ENCODE measurements at regions not wholly inside any gene's neighbourhood (a gene's known extent, or its start where the extent isn't known, plus 50 kb on each side); places are given as distances from the start of the nearest gene placed in this dataset.

- TF ChIP-seq, protein P1, sequence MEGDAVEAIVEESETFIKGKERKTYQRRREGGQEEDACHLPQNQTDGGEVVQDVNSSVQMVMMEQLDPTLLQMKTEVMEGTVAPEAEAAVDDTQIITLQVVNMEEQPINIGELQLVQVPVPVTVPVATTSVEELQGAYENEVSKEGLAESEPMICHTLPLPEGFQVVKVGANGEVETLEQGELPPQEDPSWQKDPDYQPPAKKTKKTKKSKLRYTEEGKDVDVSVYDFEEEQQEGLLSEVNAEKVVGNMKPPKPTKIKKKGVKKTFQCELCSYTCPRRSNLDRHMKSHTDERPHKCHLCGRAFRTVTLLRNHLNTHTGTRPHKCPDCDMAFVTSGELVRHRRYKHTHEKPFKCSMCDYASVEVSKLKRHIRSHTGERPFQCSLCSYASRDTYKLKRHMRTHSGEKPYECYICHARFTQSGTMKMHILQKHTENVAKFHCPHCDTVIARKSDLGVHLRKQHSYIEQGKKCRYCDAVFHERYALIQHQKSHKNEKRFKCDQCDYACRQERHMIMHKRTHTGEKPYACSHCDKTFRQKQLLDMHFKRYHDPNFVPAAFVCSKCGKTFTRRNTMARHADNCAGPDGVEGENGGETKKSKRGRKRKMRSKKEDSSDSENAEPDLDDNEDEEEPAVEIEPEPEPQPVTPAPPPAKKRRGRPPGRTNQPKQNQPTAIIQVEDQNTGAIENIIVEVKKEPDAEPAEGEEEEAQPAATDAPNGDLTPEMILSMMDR (IDR thresholded peaks at IDR 0.05): no peak
- no peak for TF ChIP-seq EZH2 (IDR thresholded peaks at IDR 0.05; ENCODE audit: borderline replicate concordance, insufficient read depth, low read depth, low read length, poor library complexity, severe bottlenecking)
These were observed 173.2 kb upstream of the CREB1 start for GRCh38 chr2:207356567-207356966.

All from B cell (primary cell).